ENCODE measurements at regions not wholly inside any gene's neighbourhood (a gene's known extent, or its start where the extent isn't known, plus 50 kb on each side); places are given as distances from the start of the nearest gene placed in this dataset.
"Not testable (repeated sequence)": the region's sequence is repeated elsewhere in the genome, so short reads cannot be mapped to it uniquely, and the experiment has no call there.

GRCh38 chr11:11717064-11717725 is 95.4 kb upstream of the GALNT18 start:
- no peak for ATAC-seq (ENCODE audit: low FRiP score)
- no peak overlapping the region for H3K4me3 ChIP-seq (ENCODE audit: low read length in 2 of 2)
- H3K4me1 ChIP-seq (ENCODE audit: control insufficient read depth in 1 of 2, insufficient read depth in 2 of 2, low read length in 2 of 2), result no peaks in the 10 kb centered on the region
- no peaks in the 10 kb centered on the region for H3K36me3 ChIP-seq (ENCODE audit: control insufficient read depth in 1 of 2, insufficient read depth in 2 of 2, low read length in 1 of 2)
- DNase-seq, result no peak
- no peak overlapping the region for H3K27ac ChIP-seq (ENCODE audit: low read depth in 1 of 2, low read length in 2 of 2)
- 92 to 96% methylated on average over 15 of the region's 15 CpGs for WGBS, 2 donors
- peaks cover 7% of the 10 kb centered on the region for H3K9me3 ChIP-seq (ENCODE audit: control insufficient read depth, low read length)
- intact Hi-C loops (cut with DNase I), result no loop called here
- peaks cover 0 to 2% of the 10 kb centered on the region in 2 donors for H3K27me3 ChIP-seq (ENCODE audit: control insufficient read depth in 1 of 2, insufficient read depth in 2 of 2, low read length in 1 of 2)

- intact Hi-C loops (cut with DNase I); H3K9me3 ChIP-seq (ENCODE audit: control insufficient read depth, low read length); H3K36me3 ChIP-seq (ENCODE audit: control insufficient read depth in 1 of 2, insufficient read depth in 2 of 2, low read length in 1 of 2); H3K27me3 ChIP-seq (ENCODE audit: control insufficient read depth in 1 of 2, insufficient read depth in 2 of 2, low read length in 1 of 2); DNase-seq; H3K4me3 ChIP-seq (ENCODE audit: low read length in 2 of 2); ATAC-seq (ENCODE audit: low FRiP score); H3K27ac ChIP-seq (ENCODE audit: low read depth in 1 of 2, low read length in 2 of 2); H3K4me1 ChIP-seq (ENCODE audit: control insufficient read depth in 1 of 2, insufficient read depth in 2 of 2, low read length in 2 of 2): not testable (repeated sequence)
- 71 to 88% methylated on average over 1 of the region's 1 CpG for WGBS, 2 donors
Observed at GRCh38 chr11:11715075-11715474, 93.3 kb upstream of the GALNT18 start.

DNA sequence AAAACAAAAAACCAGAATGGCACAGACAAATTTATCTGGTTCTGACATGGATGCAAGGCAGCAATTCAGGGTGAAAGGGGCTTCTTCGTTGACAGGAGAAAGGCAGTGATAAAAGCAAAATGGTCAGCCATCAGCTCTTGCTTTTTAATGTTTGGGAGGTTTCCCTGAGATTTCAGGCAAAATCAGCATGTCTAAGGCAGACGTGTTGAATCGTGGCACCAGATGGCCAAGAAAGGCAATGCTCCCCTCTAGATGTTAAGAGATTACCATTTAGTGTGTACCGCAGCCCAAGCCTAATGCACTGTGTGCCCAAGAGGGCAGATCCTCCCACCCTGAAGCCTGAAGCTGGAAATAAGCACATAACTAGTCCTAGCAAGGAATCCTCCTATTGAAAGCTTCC is 88.8 kb upstream of the GALNT18 start:
- intact Hi-C loops (cut with DNase I), result no loop called here
- no peaks in the 10 kb centered on the region for H3K27me3 ChIP-seq (ENCODE audit: control insufficient read depth in 1 of 2, insufficient read depth in 2 of 2, low read length in 1 of 2)
- no peaks in the 10 kb centered on the region for H3K9me3 ChIP-seq (ENCODE audit: control insufficient read depth, low read length)
- ATAC-seq (ENCODE audit: low FRiP score), result no peak
- no peaks in the 10 kb centered on the region for H3K4me1 ChIP-seq (ENCODE audit: control insufficient read depth in 1 of 2, insufficient read depth in 2 of 2, low read length in 2 of 2)
- H3K27ac ChIP-seq (ENCODE audit: low read depth in 1 of 2, low read length in 2 of 2), result no peak overlapping the region
- 70 to 75% methylated on average over 4 of the region's 4 CpGs for WGBS, 2 donors
- no peak for DNase-seq
- no peaks in the 10 kb centered on the region for H3K36me3 ChIP-seq (ENCODE audit: control insufficient read depth in 1 of 2, insufficient read depth in 2 of 2, low read length in 1 of 2)
- H3K4me3 ChIP-seq (ENCODE audit: low read length in 2 of 2), result no peak overlapping the region

GRCh38 chr11:11709447-11710239 is 87.8 kb upstream of the GALNT18 start:
- 87 to 90% methylated on average over 7 of the region's 7 CpGs for WGBS, 2 donors
- intact Hi-C loops (cut with DNase I), result loop anchor here in 1 of 2 donors (10.0 kb wide), 1 partner anchor 65 kb away; no protein-coding TSS in a partner anchor
- Histone ChIP-seq H3K36me3 (ENCODE audit: control insufficient read depth in 1 of 2, insufficient read depth in 2 of 2, low read length in 1 of 2) (no peaks in the 10 kb centered on the region), H3K27ac (ENCODE audit: low read depth in 1 of 2, low read length in 2 of 2) (no peak overlapping the region), H3K27me3 (ENCODE audit: control insufficient read depth in 1 of 2, insufficient read depth in 2 of 2, low read length in 1 of 2) (no peaks in the 10 kb centered on the region), H3K4me1 (ENCODE audit: control insufficient read depth in 1 of 2, insufficient read depth in 2 of 2, low read length in 2 of 2) (no peaks in the 10 kb centered on the region), H3K9me3 (ENCODE audit: control insufficient read depth, low read length) (no peaks in the 10 kb centered on the region), H3K4me3 (ENCODE audit: low read length in 2 of 2) (no peak overlapping the region)
- no peak for DNase-seq
- ATAC-seq (ENCODE audit: low FRiP score), result no peak

DNA sequence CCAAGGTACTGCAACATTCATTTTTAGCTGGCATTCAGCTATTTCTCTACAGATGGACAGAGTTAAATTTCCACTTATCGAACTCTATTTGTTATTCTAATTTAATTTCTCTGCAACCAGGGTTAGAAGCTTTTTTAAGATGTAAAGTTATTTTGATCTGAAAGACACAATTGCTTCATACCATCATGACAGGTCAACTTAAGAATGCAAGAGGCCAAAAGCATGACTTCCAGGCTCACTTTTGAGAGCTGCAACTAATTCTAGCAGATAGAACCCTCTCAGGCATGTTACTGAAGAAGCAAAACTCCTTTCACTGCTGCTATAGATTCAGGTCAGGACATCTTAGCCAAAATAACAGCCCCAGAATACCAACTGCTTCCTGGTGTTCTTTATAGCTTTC is 86.5 kb upstream of the GALNT18 start:
- WGBS, 2 donors, result 68 to 86% methylated on average over 1 of the region's 1 CpG

DNA sequence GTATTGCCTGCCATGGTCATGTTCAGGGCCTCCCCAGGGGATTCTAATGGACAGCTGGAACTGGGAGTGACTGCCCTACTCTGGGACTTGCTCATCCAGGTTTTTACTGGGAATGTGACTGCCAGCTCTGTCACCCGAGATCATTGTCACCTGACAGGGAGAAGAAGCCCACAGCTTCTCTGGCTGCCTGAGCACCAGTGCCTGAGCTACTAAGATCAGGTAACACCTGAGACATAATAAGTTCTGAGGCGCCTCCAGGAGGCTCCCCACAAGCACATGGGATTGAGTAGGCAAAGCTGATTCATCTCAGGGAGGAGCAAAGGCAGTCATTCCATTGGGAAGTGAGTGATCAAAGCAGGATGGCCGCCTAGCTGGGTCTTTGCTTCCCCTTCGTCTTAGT is 84.2 kb upstream of the GALNT18 start:
- Histone ChIP-seq H3K27ac (ENCODE audit: low read depth in 1 of 2, low read length in 2 of 2) (no peak overlapping the region), H3K9me3 (ENCODE audit: control insufficient read depth, low read length) (no peaks in the 10 kb centered on the region), H3K4me1 (ENCODE audit: control insufficient read depth in 1 of 2, insufficient read depth in 2 of 2, low read length in 2 of 2) (no peaks in the 10 kb centered on the region), H3K4me3 (ENCODE audit: low read length in 2 of 2) (no peak overlapping the region), H3K36me3 (ENCODE audit: control insufficient read depth in 1 of 2, insufficient read depth in 2 of 2, low read length in 1 of 2) (no peaks in the 10 kb centered on the region), H3K27me3 (ENCODE audit: control insufficient read depth in 1 of 2, insufficient read depth in 2 of 2, low read length in 1 of 2) (peaks cover 0 to 1% of the 10 kb centered on the region in 2 donors)
- intact Hi-C loops (cut with DNase I), result loop anchor here in 1 of 2 donors (10.0 kb wide), 1 partner anchor 69 kb away; no protein-coding TSS in a partner anchor
- WGBS, 2 donors, result 81 to 83% methylated on average over 4 of the region's 4 CpGs
- no peak for ATAC-seq (ENCODE audit: low FRiP score)
- no peak for DNase-seq

More for the DNA sequence above, 86.5 kb upstream of the GALNT18 start:
- Histone ChIP-seq H3K36me3 (ENCODE audit: control insufficient read depth in 1 of 2, insufficient read depth in 2 of 2, low read length in 1 of 2) (no peaks in the 10 kb centered on the region), H3K27ac (ENCODE audit: low read depth in 1 of 2, low read length in 2 of 2) (no peak overlapping the region), H3K4me1 (ENCODE audit: control insufficient read depth in 1 of 2, insufficient read depth in 2 of 2, low read length in 2 of 2) (no peaks in the 10 kb centered on the region), H3K9me3 (ENCODE audit: control insufficient read depth, low read length) (no peaks in the 10 kb centered on the region), H3K4me3 (ENCODE audit: low read length in 2 of 2) (no peak overlapping the region), H3K27me3 (ENCODE audit: control insufficient read depth in 1 of 2, insufficient read depth in 2 of 2, low read length in 1 of 2) (peaks cover 0 to 1% of the 10 kb centered on the region in 2 donors)
- no peak for ATAC-seq (ENCODE audit: low FRiP score)
- intact Hi-C loops (cut with DNase I), result loop anchor here in 1 of 2 donors (10.0 kb wide), 1 partner anchor 67 kb away; no protein-coding TSS in a partner anchor
- DNase-seq, result no peak

DNA sequence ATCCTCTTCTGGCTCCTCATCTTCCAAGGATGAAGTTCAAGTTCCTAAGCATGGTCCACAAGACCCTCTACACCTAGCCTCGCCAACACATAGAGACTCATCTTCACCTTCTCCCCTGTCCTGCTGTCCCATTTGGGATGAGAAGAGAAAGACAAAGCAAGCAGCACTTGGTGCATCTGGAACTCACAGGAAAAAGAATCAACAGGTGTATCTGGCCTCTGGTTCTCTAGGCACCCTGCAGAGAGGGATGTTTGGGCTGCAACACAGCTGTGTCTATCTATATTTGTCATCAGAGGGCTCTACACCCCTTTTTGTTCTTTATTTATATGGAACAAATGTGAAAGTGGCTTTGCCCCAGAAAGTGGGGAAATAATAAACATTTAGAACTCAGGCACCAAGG is 82.1 kb upstream of the GALNT18 start:
- Histone ChIP-seq H3K27me3 (ENCODE audit: control insufficient read depth in 1 of 2, insufficient read depth in 2 of 2, low read length in 1 of 2) (peaks cover 0 to 1% of the 10 kb centered on the region in 2 donors), H3K27ac (ENCODE audit: low read depth in 1 of 2, low read length in 2 of 2) (no peak overlapping the region), H3K36me3 (ENCODE audit: control insufficient read depth in 1 of 2, insufficient read depth in 2 of 2, low read length in 1 of 2) (no peaks in the 10 kb centered on the region), H3K9me3 (ENCODE audit: control insufficient read depth, low read length) (no peaks in the 10 kb centered on the region), H3K4me1 (ENCODE audit: control insufficient read depth in 1 of 2, insufficient read depth in 2 of 2, low read length in 2 of 2) (no peaks in the 10 kb centered on the region), H3K4me3 (ENCODE audit: low read length in 2 of 2) (no peak overlapping the region)
- intact Hi-C loops (cut with DNase I), result loop anchor here in 1 of 2 donors (10.0 kb wide), 1 partner anchor 71 kb away; no protein-coding TSS in a partner anchor
- 96 to 100% methylated on average over 1 of the region's 1 CpG for WGBS, 2 donors
- no peak for DNase-seq
- no peak for ATAC-seq (ENCODE audit: low FRiP score)

GRCh38 chr11:11701070-11701469 is 79.3 kb upstream of the GALNT18 start:
- H3K9me3 ChIP-seq (ENCODE audit: control insufficient read depth, low read length), result no peaks in the 10 kb centered on the region
- intact Hi-C loops (cut with DNase I), result loop anchor here in 1 of 2 donors (10.0 kb wide), 1 partner anchor 74 kb away; no protein-coding TSS in a partner anchor
- no peak overlapping the region for H3K27ac ChIP-seq (ENCODE audit: low read depth in 1 of 2, low read length in 2 of 2)
- no peaks in the 10 kb centered on the region for H3K4me1 ChIP-seq (ENCODE audit: control insufficient read depth in 1 of 2, insufficient read depth in 2 of 2, low read length in 2 of 2)
- no peaks in the 10 kb centered on the region for H3K36me3 ChIP-seq (ENCODE audit: control insufficient read depth in 1 of 2, insufficient read depth in 2 of 2, low read length in 1 of 2)
- no peak for ATAC-seq (ENCODE audit: low FRiP score)
- no peak overlapping the region for H3K4me3 ChIP-seq (ENCODE audit: low read length in 2 of 2)
- WGBS, 2 donors, result 16 to 19% methylated on average over 4 of the region's 4 CpGs
- peaks cover 0 to 1% of the 10 kb centered on the region in 2 donors for H3K27me3 ChIP-seq (ENCODE audit: control insufficient read depth in 1 of 2, insufficient read depth in 2 of 2, low read length in 1 of 2)
- DNase-seq, result no peak
